GM18505 (cell line): ENCODE measurements at regions not wholly inside any gene's neighbourhood (a gene's known extent, or its start where the extent isn't known, plus 50 kb on each side); places are given as distances from the start of the nearest gene placed in this dataset.

Experiments used
- ATAC-seq: cut with Tn5 transposase; IDR thresholded peaks from one replicate; pipeline ENCODE4 v1.9.1; 2021; ENCODE audit not compliant: unreplicated experiment
- POLR2A ChIP-seq: IDR thresholded peaks from 4 replicates; pipeline ENCODE4 v1.6.1; 2011; ENCODE audit warnings: borderline replicate concordance; ENCODE audit not compliant: insufficient read depth, insufficient read length; ENCODE audit errors: extremely low read depth

DNA sequence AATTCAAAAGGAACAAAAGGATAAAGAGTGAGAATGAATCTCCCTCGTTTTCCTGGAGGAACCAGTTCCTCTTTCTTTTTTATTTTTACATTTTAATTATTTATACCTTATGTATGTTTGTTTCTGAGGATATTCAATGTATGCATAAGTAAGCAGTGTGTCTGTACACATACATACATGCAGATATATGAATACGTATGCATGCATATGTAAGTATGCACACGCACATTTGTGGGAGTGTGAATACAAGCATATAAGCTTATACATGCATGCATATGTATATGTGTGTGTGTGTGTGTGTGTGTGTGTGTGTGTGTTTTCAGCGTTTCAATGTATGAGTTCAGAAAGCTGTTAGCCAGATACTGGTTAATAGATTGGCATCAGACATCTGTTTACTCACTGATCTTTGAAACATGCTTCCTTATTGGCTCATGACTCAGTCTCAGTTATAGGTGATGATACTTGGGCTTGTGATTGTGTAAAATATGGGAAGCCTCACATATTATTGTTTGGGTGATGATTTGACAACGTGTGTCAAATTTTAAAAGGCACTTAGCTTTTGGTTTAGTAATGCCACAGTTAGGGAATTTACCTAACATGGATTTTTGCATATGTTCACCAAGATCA, 279.7 kb upstream of the TRIB2 start:
- TF ChIP-seq POLR2A: no peak
- no peak for ATAC-seq

DNA sequence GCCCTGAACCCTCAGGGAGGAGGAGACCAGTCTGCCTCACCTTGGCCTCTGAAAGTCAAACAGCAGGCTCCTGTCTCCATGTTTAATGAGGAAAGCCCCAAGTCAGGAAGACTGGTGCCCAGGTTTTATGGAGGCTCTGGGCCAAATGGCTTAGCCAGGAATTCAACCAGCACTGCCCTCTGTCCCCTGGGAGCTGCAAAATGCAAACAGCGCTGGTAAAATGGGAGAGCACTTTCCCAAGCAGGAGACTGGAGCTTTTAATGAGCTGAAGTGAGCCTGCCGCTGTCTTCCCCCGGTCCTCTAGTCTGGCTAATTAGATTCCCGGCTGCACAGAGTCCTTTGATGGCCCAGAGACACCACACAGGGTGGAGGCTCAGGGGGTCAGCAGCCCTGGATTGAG, 276.0 kb upstream of the TRIB2 start:
- TF ChIP-seq POLR2A: no peak
- no peak for ATAC-seq

DNA sequence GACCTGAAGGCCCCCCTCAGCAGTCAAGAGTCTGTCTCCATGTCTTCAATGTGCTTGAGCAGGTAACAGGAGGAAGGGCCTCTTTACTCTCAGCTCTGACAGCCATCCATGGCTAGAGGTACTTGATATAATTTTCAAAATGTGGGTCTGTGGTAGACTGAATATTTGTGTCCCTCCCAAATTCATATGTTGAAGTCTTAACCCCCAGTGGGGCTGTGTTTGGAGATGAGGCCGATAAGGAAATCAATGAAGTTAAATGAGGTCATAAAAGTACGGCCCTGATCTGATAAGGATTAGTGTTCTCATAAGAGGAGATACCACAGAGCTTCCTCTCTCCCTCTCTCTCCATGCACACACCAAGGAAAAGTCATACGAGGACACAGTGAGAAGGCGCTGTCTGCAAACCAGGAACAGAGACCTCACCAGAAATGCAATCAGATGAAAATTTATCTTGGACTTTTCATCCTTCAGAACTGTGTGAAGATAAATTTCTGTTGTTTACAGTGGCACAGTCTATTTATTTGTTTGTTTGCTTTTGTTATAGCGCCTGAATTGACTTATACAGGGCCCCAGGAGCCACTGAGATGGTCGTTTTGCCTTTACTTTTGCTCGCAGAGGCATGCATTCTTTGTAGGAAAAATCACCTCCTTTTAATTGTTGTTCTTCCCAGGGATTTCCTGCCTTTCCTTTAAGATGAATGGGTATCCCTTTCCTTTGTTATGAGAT, 274.8 kb upstream of the TRIB2 start:
- TF ChIP-seq POLR2A: no peak
- ATAC-seq: no peak

DNA sequence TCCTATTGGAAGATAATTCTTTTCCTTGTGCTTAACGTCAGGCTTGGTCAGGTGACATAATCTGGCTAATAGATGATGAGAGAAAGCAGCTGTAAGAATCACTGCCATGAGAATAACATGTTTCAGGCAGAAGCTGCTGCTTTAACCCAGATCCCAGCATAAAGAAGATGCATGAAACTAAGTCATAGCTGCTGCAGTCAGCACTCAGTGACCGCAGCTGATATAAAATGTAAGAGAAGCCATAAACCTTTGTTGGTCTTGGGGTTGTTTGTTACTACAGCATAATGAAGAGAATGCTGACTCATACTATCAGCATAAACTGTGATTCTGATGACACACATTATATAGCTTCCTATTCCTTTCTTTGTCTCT, 274.3 kb upstream of the TRIB2 start:
- no peak for TF ChIP-seq POLR2A
- no peak for ATAC-seq

DNA sequence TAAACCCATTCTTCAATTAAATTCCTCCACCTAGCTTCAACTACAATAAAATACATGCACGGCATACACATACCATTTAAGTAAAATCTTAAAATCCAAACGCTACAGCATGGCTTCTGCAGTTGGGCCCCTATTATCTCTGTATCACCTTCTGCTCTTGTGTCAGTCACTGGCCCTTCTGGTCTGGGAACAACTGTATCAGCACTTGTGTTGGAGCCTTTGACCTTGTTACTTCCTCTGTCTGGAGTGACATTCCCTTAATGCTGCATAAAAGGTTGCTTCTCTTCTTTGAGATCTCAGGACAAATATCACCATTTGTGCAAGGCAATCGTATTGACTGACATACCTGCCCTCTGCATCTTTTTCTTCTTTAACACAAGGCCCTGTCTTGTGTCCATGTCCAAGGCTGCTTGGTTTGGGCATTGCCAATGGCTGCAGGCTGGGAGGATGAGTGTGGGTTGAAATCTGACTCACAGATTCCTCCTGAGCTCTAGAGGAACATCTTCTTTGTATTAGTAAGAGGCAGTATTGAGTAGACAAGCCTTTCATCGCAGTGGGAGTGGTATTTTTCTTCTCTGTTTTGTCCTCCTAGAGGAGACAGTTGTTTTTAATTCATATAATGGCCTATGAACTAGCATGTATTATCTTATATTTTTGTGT, 267.8 kb upstream of the TRIB2 start:
- TF ChIP-seq POLR2A: no peak
- no peak for ATAC-seq

DNA sequence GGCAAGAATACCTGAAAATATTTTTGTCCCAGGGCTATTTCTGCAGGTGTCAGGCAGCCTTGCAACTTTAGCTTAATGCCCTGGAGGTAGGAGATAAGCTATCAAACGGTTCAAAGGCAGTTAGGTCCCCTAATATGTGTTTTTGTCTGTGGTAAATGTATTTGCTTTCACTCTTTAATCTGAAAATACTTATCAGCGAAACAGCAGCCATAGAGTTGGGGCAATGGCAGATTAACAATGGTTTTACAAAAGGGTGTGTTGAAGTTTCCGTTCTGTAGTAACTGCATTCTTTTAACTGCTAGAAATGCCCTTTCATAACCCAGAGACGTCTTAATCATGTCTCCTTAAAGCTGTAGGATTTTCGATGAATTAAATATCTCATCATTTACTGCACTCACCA, 265.0 kb upstream of the TRIB2 start:
- TF ChIP-seq POLR2A: no peak
- no peak for ATAC-seq

DNA sequence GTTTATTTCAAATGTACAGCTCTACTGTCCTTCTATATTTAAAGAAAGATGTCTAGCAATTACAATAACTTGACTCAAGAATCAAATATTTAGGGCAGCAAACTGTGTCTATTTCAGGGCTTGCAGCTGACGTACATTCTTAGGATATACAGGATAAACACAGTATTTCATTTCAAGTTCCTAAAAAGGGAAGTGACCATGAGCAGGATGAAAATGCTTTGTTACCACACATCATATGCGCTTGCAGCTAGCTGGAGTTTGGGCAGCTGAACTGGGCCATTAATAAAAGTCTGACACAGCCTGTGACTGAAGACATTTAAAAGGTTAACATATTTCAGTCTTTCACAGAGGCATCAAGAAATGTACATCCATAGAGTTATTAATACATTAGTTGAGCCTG, 264.6 kb upstream of the TRIB2 start:
- no peak for ATAC-seq
- TF ChIP-seq POLR2A: no peak

DNA sequence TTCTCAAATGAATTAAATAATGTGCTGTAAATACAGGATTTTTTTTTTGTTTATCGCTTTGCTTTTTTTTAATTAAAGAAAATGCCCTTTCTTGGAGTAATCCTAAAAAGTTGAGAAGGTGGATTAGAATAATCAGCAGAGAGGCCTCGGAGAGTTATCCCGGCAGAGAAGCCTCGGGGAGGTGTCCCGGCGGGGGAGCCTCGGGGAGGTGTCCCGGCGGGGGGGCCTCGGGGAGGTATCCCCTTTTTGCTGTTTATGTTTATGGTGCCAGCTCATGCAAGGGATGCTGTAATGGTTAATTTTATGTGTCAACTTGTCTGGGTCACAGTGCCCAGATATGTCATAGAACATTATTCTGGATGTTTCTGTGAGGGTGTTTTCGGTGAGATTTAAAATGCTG, 263.0 kb upstream of the TRIB2 start:
- TF ChIP-seq POLR2A: no peak
- no peak for ATAC-seq

DNA sequence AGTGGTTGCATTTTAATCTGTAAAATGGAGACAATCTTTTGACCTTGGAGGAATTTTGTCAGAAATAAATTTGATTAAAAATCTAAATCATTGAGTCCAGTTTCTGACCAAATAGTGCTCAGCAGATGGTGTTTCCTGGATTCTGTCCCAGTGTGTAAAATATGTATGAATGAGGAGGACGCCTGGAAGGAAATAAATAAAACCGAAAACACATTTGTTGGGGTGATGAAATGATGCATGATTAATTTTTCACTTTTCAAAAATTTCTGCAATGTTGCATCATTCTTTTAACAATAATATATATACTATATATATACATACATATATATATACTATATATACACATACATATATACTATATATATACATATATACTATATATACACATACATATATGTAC, 261.1 kb upstream of the TRIB2 start:
- ATAC-seq: no peak
- no peak for TF ChIP-seq POLR2A

DNA sequence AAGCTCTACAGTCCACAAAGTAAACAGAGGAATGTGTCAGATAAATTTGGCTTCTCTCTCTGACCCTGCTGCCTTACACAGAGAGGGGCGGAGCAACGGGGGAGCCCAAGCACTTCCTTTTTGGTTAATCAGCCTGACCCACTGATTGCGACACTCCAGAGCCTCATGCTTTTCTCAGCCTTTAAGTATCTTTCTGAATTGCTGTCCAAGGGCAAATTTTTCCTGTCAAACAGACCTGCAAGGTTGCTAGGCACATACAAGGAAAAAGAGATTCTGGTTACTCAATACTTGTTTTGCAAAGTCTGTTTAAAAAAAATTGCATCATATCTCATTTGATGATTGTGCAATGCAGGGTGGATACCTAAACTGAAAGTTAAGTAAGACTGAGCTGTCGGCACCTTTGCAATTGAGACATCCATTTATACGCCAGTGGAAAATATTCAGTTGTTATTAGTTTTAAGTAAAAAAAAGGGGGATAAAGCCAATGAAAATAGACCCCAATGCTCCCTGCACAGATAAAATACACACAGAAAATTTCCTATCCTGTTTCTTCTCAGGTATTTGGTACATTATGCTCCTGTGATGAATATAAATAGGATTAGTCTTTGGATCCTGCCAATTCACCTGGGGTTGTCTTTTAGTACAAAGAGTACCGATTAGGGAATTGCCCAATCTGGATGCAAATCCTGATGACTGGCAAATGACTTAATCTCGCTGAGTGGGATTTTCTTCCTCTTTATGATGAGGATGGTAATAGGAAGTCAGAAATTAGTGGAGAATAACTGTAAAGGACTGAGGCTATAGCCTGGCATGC, 260.2 kb upstream of the TRIB2 start:
- ATAC-seq: peak; percentile 96
- TF ChIP-seq POLR2A: no peak

DNA sequence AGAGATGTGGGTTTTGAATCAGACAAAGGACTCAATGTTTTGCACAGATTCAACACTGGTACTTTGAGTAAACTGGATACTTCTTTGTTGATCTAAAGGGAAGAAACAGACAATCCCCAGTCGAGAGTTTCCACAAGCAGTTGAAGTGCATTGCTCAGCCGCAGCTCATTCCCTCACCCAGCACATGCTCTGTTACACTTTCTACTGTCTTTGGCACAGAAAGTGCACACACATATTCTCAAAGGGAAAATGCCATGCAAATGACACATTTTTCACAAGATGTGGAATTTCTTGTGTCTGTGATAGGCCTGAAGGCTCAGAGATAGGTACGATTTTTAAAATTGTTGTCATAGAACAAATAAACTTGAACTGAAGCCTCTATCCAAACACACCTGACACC, 258.9 kb upstream of the TRIB2 start:
- no peak for ATAC-seq
- TF ChIP-seq POLR2A: no peak

DNA sequence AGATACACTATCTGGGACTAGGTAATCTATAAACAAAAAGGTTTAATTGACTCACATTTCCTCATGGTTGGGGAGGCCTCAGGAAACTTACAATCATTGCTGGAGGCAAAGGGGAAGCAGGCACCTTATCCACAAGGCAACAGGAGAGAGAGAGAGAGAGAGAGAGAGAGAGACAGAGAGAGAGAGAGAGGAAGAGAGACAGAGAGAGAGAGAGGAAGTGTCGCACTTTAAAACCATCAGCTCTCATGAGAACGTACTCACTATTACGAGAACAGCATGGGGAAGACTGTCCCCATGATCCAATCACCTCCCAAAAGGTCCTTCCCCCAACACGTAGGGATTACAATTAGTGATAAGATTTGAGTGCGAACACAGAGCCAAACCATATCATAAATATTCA, 253.5 kb upstream of the TRIB2 start:
- no peak for ATAC-seq
- no peak for TF ChIP-seq POLR2A

DNA sequence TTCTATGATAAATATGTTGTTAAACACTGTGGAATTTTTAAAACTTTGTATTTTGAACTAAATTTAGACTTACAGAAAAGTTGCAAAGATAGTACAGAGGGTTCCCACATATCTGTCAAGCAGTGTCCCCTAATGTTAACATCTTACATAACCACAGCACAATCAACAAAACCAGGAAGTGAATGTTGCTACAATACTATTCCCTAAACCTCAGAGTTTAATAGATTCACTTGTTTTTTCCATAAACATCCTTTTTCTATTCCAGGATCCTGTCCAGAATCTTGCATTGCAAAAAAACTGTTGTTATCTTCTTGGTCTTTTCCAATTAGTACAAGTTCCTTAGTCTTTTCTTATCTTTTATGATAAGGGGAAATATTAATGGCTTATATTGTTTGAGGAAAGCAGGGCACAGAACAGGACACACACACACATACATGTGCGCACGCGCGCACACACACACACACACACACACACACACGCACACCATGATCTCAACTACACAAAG, 251.1 kb upstream of the TRIB2 start:
- no peak for ATAC-seq
- TF ChIP-seq POLR2A: no peak
